ENCODE measurements at regions not wholly inside any gene's neighbourhood (a gene's known extent, or its start where the extent isn't known, plus 50 kb on each side); places are given as distances from the start of the nearest gene placed in this dataset.

DNA sequence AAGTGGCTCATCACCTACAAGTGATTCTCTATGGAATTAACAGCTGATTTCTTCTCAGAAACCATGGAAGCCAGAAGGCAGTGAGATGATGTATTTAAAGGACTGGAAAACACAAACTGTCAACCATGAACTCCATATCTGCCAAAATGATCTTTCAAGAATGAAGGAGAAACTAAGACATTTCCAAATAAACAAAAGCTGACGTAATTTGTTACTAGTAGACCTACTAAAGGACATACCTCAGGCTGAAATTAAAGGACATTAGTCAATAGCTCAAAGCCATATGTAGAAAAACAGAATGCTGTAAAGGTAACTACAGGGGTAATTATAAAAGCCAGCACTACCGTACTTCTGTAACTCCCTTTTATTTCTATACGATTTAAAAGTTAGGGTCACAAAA lies 129.4 kb upstream of the TMEM45B start:
- no peak overlapping the region for H3K27ac ChIP-seq
- H3K27me3 ChIP-seq (ENCODE audit: insufficient read depth, low read depth, severe bottlenecking) = peaks cover 72% of the 10 kb centered on the region
- no peak overlapping the region for H3K4me3 ChIP-seq (ENCODE audit: low read depth, low read length)
- no peak for TF ChIP-seq CTCF (IDR thresholded peaks at IDR 0.05; ENCODE audit: low read depth, low read length)
- no peaks in the 10 kb centered on the region for H3K36me3 ChIP-seq
- DNase-seq = no peak
- no peaks in the 10 kb centered on the region for H3K9me3 ChIP-seq (ENCODE audit: severe bottlenecking)

DNA sequence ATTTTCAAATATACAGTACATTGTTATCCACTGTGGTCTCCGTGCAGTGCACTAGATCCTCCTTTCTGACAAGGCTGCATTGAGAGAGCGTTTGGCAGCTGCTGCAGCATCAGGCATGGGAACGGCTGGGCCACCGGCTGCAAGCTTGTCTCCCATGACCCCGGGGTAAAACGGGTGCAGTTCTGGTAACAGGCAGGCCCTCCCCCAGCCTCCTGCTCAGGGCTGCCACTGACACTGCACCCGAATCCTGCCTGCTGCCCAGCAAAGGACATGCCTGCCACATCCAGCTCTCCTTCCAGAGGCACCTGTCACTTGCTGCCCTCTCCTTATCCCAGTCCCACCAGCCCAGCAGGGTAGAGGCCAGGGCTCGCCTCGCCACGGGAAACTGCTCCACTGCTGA lies 124.5 kb upstream of the TMEM45B start:
- H3K36me3 ChIP-seq = no peaks in the 10 kb centered on the region
- no peak overlapping the region for H3K27ac ChIP-seq
- TF ChIP-seq CTCF (IDR thresholded peaks at IDR 0.05; ENCODE audit: low read depth, low read length) = no peak
- H3K27me3 ChIP-seq (ENCODE audit: insufficient read depth, low read depth, severe bottlenecking) = peaks cover 68% of the 10 kb centered on the region
- no peak overlapping the region for H3K4me3 ChIP-seq (ENCODE audit: low read depth, low read length)
- no peaks in the 10 kb centered on the region for H3K9me3 ChIP-seq (ENCODE audit: severe bottlenecking)
- no peak for DNase-seq

- Histone ChIP-seq H3K27ac (no peak overlapping the region), H3K36me3 (no peaks in the 10 kb centered on the region), H3K9me3 (ENCODE audit: severe bottlenecking) (no peaks in the 10 kb centered on the region), H3K27me3 (ENCODE audit: insufficient read depth, low read depth, severe bottlenecking) (peaks cover 72% of the 10 kb centered on the region), H3K4me3 (ENCODE audit: low read depth, low read length) (no peak overlapping the region)
- TF ChIP-seq CTCF (IDR thresholded peaks at IDR 0.05; ENCODE audit: low read depth, low read length) = peak; percentile 35
- no peak for DNase-seq
Observed at GRCh38 chr11:129694538-129694937, 121.1 kb upstream of the TMEM45B start.

- H3K4me3 ChIP-seq (ENCODE audit: low read depth, low read length) = no peak overlapping the region
- no peak for TF ChIP-seq CTCF (IDR thresholded peaks at IDR 0.05; ENCODE audit: low read depth, low read length)
- no peaks in the 10 kb centered on the region for H3K9me3 ChIP-seq (ENCODE audit: severe bottlenecking)
- no peak overlapping the region for H3K27ac ChIP-seq
- no peaks in the 10 kb centered on the region for H3K36me3 ChIP-seq
- DNase-seq = no peak
- H3K27me3 ChIP-seq (ENCODE audit: insufficient read depth, low read depth, severe bottlenecking) = peaks cover 72% of the 10 kb centered on the region
Observed at GRCh38 chr11:129694966-129695365, 120.7 kb upstream of the TMEM45B start.

- Histone ChIP-seq H3K27me3 (ENCODE audit: insufficient read depth, low read depth, severe bottlenecking) (peaks cover 72% of the 10 kb centered on the region), H3K9me3 (ENCODE audit: severe bottlenecking) (no peaks in the 10 kb centered on the region), H3K27ac (no peak overlapping the region), H3K36me3 (no peaks in the 10 kb centered on the region), H3K4me3 (ENCODE audit: low read depth, low read length) (peak overlapping the region; percentile 42)
- peak; percentile 75 for DNase-seq
- peak; percentile 84 for TF ChIP-seq CTCF (IDR thresholded peaks at IDR 0.05; ENCODE audit: low read depth, low read length)
Observed at GRCh38 chr11:129695571-129696308, 119.9 kb upstream of the TMEM45B start.
